ENCODE measurements at regions not wholly inside any gene's neighbourhood (a gene's known extent, or its start where the extent isn't known, plus 50 kb on each side); places are given as distances from the start of the nearest gene placed in this dataset.

- TF ChIP-seq CTCF (IDR thresholded peaks at IDR 0.05) (no peak), POLR2A (IDR thresholded peaks at IDR 0.05) (no peak), POLR2AphosphoS5 (IDR thresholded peaks at IDR 0.05) (no peak), EP300 (IDR thresholded peaks at IDR 0.05) (no peak)
Measured at GRCh38 chr10:94200146-94200837, 162.4 kb downstream of the NOC3L start.
